ENCODE measurements at regions not wholly inside any gene's neighbourhood (a gene's known extent, or its start where the extent isn't known, plus 50 kb on each side); places are given as distances from the start of the nearest gene placed in this dataset.

DNA sequence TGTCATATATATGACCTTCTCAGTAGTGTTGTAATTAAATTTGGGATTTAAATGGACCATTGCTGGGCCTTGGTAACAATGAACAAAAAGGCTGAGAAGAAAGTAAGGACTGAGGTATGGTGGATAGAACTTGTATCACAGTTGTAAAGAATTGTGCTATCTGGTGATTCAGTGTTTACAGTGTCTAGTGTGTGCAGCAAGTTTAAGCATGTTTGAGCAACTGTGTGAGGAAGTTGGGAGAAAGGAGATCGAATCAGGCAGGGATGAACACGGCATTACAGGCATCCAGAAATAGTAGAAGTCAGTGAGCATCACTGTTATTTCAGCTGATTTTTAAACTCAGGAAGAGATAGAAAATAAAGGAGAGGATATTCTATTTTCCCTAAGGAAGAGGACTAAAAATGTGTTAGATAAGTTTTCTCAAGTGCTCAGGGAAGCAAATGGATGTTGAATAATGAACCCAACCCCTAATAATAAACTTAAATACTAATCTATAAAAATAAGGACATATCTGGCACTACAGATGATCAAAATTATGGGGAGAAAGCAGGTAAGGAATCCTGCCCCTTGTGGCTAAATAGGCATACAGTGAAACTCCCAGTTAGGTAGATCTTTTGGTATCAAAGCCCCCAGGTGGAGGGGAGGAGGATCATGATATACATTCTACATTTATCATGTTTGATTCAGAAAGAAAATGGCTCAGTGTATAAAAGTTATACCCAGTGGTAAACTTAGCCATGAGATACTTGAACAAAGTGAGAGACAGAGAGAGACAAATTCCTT lies 361.0 kb upstream of the ANO3 start:
- H3K4me1 ChIP-seq (ENCODE audit: control insufficient read depth, insufficient read depth, low read length), result no peaks in the 10 kb centered on the region
- H3K27me3 ChIP-seq (replicated peaks; ENCODE audit: control insufficient read depth, insufficient read depth, low read length), result no peaks in the 10 kb centered on the region
- H3K36me3 ChIP-seq (ENCODE audit: control insufficient read depth, insufficient read depth, low read length, severe bottlenecking), result no peaks in the 10 kb centered on the region
- no peak for DNase-seq (ENCODE audit: low read depth)
- no peak overlapping the region for H3K4me3 ChIP-seq (ENCODE audit: low read length)
- H3K9me3 ChIP-seq (ENCODE audit: control insufficient read depth, low read length), result no peaks in the 10 kb centered on the region
- no peak overlapping the region for H3K9ac ChIP-seq (ENCODE audit: low read length)

DNA sequence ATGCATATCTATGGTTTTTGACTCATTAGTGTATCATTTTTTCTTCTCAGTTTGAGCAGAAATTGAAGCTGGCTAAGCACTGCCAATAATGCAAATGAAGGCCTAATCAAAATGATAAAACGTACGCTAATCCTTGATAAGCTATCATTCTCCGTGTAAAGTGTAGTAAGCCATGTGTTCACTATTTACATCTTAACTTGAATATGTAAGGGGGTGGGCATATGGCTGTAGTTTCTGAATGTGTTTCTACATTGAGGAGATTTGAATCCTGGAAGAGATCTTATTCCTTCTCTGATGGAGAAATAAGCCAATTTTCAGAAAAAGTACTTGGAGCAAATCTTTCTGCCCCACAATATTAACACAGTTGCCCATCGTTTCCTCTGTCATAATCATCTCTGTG lies 351.8 kb upstream of the ANO3 start:
- Histone ChIP-seq H3K4me1 (ENCODE audit: control insufficient read depth, insufficient read depth, low read length) (no peaks in the 10 kb centered on the region), H3K9me3 (ENCODE audit: control insufficient read depth, low read length) (no peaks in the 10 kb centered on the region), H3K36me3 (ENCODE audit: control insufficient read depth, insufficient read depth, low read length, severe bottlenecking) (no peaks in the 10 kb centered on the region), H3K27me3 (replicated peaks; ENCODE audit: control insufficient read depth, insufficient read depth, low read length) (no peaks in the 10 kb centered on the region), H3K4me3 (ENCODE audit: low read length) (no peak overlapping the region), H3K9ac (ENCODE audit: low read length) (no peak overlapping the region)
- DNase-seq (ENCODE audit: low read depth), result no peak

DNA sequence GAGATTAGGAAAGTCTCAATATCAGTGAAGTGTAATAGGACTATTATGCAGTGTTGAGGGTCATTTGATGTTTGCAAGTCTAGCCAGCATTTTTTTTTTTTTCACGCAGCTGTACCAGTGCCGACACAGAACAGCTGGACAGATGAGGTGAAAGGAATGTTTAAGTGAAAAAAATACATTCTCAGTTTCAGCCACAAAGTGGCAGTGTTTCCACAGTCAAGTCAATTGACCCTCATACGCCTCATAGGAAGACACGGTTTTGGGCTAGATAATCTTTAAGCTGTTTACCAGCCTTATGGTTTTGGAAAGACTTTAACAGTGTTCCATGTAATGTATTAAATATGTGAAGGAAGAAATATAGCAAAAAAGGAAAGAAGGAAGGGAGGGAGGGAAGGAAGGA lies 349.9 kb upstream of the ANO3 start:
- Histone ChIP-seq H3K9ac (ENCODE audit: low read length) (peak overlapping the region; percentile 17), H3K9me3 (ENCODE audit: control insufficient read depth, low read length) (no peaks in the 10 kb centered on the region), H3K4me1 (ENCODE audit: control insufficient read depth, insufficient read depth, low read length) (no peaks in the 10 kb centered on the region), H3K27me3 (replicated peaks; ENCODE audit: control insufficient read depth, insufficient read depth, low read length) (no peaks in the 10 kb centered on the region), H3K36me3 (ENCODE audit: control insufficient read depth, insufficient read depth, low read length, severe bottlenecking) (no peaks in the 10 kb centered on the region), H3K4me3 (ENCODE audit: low read length) (no peak overlapping the region)
- DNase-seq (ENCODE audit: low read depth), result peak; percentile 88

DNA sequence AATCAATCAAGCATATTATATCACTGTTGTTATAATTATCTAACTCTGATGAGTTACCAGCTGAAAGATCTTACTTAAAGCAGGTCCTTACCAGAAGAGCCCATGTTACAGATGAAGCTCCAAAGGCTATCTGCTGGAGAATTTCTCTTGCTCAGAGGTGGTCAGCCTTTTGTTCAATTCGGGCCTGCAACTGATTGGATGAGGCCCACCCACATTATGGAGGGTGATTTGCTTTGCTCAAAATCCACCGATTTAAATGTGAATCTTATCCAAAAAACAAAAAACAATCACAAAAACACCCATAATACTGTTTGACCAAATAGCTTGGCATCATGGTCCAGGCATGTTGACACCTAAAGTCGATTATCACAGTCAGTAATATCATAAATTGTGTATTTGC lies 348.6 kb upstream of the ANO3 start:
- no peak overlapping the region for H3K9ac ChIP-seq (ENCODE audit: low read length)
- H3K27me3 ChIP-seq (replicated peaks; ENCODE audit: control insufficient read depth, insufficient read depth, low read length), result no peaks in the 10 kb centered on the region
- no peak overlapping the region for H3K4me3 ChIP-seq (ENCODE audit: low read length)
- DNase-seq (ENCODE audit: low read depth), result no peak
- no peaks in the 10 kb centered on the region for H3K36me3 ChIP-seq (ENCODE audit: control insufficient read depth, insufficient read depth, low read length, severe bottlenecking)
- H3K4me1 ChIP-seq (ENCODE audit: control insufficient read depth, insufficient read depth, low read length), result peaks cover 3% of the 10 kb centered on the region
- H3K9me3 ChIP-seq (ENCODE audit: control insufficient read depth, low read length), result no peaks in the 10 kb centered on the region

DNA sequence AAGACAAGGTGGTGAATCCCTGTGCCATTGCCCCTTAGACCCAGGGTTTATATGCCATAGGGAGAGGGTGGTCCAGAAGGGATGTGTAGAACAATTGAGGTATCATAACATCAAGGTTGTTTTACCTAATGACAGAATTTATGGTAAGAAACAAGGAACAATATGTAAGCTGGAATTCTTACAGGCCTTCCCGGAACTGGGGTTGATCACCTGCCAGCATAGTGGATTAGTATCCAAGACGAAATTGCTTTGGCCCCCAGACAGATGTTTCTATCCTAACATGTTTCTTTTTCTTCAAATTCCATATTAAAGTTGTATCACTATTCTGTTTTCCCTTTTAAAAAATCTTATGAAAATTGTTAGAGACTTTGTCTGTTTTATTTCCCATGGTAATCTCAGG lies 343.8 kb upstream of the ANO3 start:
- H3K9ac ChIP-seq (ENCODE audit: low read length), result no peak overlapping the region
- no peaks in the 10 kb centered on the region for H3K9me3 ChIP-seq (ENCODE audit: control insufficient read depth, low read length)
- H3K4me1 ChIP-seq (ENCODE audit: control insufficient read depth, insufficient read depth, low read length), result peaks cover 16% of the 10 kb centered on the region
- DNase-seq (ENCODE audit: low read depth), result no peak
- H3K27me3 ChIP-seq (replicated peaks; ENCODE audit: control insufficient read depth, insufficient read depth, low read length), result no peaks in the 10 kb centered on the region
- H3K4me3 ChIP-seq (ENCODE audit: low read length), result no peak overlapping the region
- no peaks in the 10 kb centered on the region for H3K36me3 ChIP-seq (ENCODE audit: control insufficient read depth, insufficient read depth, low read length, severe bottlenecking)

DNA sequence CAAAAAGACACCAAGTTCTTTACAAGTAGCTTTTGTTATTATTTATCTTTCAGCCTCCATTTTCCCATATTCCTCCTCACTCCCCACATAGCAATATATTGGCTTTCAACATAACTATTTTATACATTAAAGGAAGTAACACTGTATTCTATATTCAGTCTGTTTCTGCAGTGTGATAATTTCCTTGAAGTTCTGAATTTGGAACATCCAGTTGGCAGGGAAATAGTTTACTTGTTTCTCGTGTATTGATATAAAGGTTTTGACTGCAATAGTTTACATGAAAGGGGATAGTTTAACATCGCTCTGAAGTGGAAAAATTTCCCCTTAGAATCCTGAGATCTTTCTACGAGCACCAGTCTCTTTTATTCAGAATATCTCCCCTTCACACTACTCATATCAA lies 341.5 kb upstream of the ANO3 start:
- Histone ChIP-seq H3K4me3 (ENCODE audit: low read length) (no peak overlapping the region), H3K4me1 (ENCODE audit: control insufficient read depth, insufficient read depth, low read length) (peaks cover 16% of the 10 kb centered on the region), H3K36me3 (ENCODE audit: control insufficient read depth, insufficient read depth, low read length, severe bottlenecking) (no peaks in the 10 kb centered on the region), H3K9ac (ENCODE audit: low read length) (no peak overlapping the region), H3K9me3 (ENCODE audit: control insufficient read depth, low read length) (no peaks in the 10 kb centered on the region), H3K27me3 (replicated peaks; ENCODE audit: control insufficient read depth, insufficient read depth, low read length) (no peaks in the 10 kb centered on the region)
- no peak for DNase-seq (ENCODE audit: low read depth)

DNA sequence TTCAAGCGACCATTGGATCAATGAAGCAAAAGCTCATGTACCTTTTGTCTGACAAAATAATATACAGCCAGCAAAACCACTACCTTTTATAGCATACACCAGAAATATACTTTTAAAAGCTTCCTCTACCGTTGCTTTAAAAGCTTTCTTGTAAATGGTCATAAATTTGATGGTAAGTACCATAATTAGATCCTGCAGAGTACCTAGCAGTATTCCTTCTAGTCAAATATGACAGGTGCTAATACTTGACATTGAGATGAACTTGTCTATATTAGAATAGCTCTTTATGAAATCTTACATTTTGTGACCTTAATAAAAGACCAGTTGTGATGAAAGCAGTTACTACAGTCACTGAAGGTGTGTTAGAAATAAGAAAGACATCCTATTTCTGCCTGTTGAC lies 340.5 kb upstream of the ANO3 start:
- Histone ChIP-seq H3K36me3 (ENCODE audit: control insufficient read depth, insufficient read depth, low read length, severe bottlenecking) (no peaks in the 10 kb centered on the region), H3K4me3 (ENCODE audit: low read length) (no peak overlapping the region), H3K4me1 (ENCODE audit: control insufficient read depth, insufficient read depth, low read length) (peaks cover 16% of the 10 kb centered on the region), H3K9me3 (ENCODE audit: control insufficient read depth, low read length) (no peaks in the 10 kb centered on the region), H3K27me3 (replicated peaks; ENCODE audit: control insufficient read depth, insufficient read depth, low read length) (no peaks in the 10 kb centered on the region), H3K9ac (ENCODE audit: low read length) (no peak overlapping the region)
- DNase-seq (ENCODE audit: low read depth), result no peak

DNA sequence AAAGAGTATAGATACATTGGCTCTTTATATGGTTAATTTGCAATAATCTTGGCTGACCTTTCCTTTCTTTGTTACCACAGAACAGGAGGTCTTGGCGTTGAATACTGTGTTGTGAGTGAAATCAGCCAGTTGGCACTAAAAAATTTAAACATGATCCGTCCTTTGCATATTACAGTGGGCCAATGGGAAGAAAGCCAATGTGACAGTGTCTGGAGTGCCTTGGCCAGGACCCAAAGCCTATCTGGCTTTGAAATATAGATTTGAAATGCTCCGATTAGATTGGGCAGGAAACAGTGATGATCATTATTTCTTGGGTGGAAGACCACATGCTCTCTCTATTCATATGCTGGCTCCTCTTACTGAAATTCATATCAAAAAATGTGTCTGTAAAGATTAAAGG lies 339.6 kb upstream of the ANO3 start:
- H3K4me3 ChIP-seq (ENCODE audit: low read length), result no peak overlapping the region
- no peaks in the 10 kb centered on the region for H3K27me3 ChIP-seq (replicated peaks; ENCODE audit: control insufficient read depth, insufficient read depth, low read length)
- no peak overlapping the region for H3K9ac ChIP-seq (ENCODE audit: low read length)
- peaks cover 16% of the 10 kb centered on the region for H3K4me1 ChIP-seq (ENCODE audit: control insufficient read depth, insufficient read depth, low read length)
- DNase-seq (ENCODE audit: low read depth), result no peak
- H3K9me3 ChIP-seq (ENCODE audit: control insufficient read depth, low read length), result no peaks in the 10 kb centered on the region
- no peaks in the 10 kb centered on the region for H3K36me3 ChIP-seq (ENCODE audit: control insufficient read depth, insufficient read depth, low read length, severe bottlenecking)

DNA sequence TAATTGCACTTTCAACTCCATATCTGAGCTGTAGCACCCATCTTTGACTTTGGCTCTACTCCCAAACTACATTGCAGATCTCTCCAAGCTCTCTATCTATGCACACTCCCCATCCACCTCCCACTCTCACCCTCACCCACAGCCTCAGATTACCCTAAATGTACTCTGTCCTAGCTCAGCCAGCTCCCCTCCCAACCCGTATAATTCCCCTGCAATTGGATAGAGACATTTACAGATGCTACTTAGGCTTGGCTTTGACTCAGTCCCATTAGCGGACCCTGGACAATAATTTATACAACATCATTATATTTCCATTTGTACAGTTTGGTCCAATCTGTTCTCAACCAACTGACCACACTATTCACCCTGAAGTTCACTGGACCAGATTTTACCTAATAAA lies 338.9 kb upstream of the ANO3 start:
- peaks cover 16% of the 10 kb centered on the region for H3K4me1 ChIP-seq (ENCODE audit: control insufficient read depth, insufficient read depth, low read length)
- H3K36me3 ChIP-seq (ENCODE audit: control insufficient read depth, insufficient read depth, low read length, severe bottlenecking), result no peaks in the 10 kb centered on the region
- DNase-seq (ENCODE audit: low read depth), result no peak
- H3K9me3 ChIP-seq (ENCODE audit: control insufficient read depth, low read length), result no peaks in the 10 kb centered on the region
- no peak overlapping the region for H3K9ac ChIP-seq (ENCODE audit: low read length)
- no peaks in the 10 kb centered on the region for H3K27me3 ChIP-seq (replicated peaks; ENCODE audit: control insufficient read depth, insufficient read depth, low read length)
- H3K4me3 ChIP-seq (ENCODE audit: low read length), result no peak overlapping the region

DNA sequence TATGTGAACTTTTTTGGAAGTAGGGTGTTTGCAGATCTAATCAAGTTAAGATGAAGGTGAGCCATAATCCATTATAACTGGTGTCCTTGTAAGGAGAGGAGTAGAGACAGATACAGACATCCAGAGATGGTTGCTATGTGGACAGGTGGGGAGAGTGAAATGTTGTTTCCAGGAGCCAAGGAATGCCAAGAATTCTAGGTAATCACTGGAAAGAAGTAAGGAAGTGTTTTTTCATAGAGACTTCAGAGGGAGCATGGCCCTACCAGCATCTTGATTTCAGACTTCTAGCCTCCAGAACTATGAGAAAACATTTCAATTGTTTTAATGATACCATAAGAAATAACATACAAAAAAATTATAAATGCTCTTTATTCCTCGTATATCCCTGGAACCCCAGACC lies 320.5 kb upstream of the ANO3 start:
- H3K27me3 ChIP-seq (replicated peaks; ENCODE audit: control insufficient read depth, insufficient read depth, low read length), result no peaks in the 10 kb centered on the region
- no peak overlapping the region for H3K4me3 ChIP-seq (ENCODE audit: low read length)
- H3K9ac ChIP-seq (ENCODE audit: low read length), result no peak overlapping the region
- no peaks in the 10 kb centered on the region for H3K4me1 ChIP-seq (ENCODE audit: control insufficient read depth, insufficient read depth, low read length)
- no peak for DNase-seq (ENCODE audit: low read depth)
- no peaks in the 10 kb centered on the region for H3K9me3 ChIP-seq (ENCODE audit: control insufficient read depth, low read length)
- H3K36me3 ChIP-seq (ENCODE audit: control insufficient read depth, insufficient read depth, low read length, severe bottlenecking), result no peaks in the 10 kb centered on the region

DNA sequence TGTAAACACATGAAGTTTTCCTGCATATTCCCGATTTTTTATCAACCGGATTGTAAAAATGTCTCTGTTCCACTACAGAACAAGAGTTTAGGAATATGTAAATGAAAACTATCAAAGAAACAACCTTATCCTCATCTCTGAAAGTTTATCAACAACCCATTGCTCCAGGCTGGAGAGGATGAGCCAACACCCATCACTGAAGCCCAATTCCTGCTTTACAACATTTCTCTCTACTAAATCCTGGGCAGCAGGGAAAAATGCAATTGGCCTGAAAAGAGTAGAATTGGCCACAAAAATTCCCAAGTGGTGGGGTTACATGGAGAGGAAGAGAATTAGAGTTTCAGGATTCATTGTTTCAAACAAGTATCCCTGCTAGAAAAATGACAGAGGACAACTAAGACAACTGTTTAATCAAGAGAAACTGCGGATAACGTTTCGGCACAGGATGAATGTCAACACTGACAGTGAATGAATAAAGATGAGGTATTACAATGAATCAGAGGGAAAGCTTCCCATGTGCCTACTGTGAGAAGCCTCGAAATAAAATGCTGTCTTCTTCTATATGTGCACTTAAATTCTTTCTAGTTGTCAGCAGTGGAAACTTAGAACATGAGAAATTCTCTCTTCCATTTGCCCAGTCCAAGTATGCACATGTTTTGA lies 317.3 kb upstream of the ANO3 start:
- no peak overlapping the region for H3K4me3 ChIP-seq (ENCODE audit: low read length)
- no peaks in the 10 kb centered on the region for H3K9me3 ChIP-seq (ENCODE audit: control insufficient read depth, low read length)
- no peak for DNase-seq (ENCODE audit: low read depth)
- no peak overlapping the region for H3K9ac ChIP-seq (ENCODE audit: low read length)
- H3K36me3 ChIP-seq (ENCODE audit: control insufficient read depth, insufficient read depth, low read length, severe bottlenecking), result no peaks in the 10 kb centered on the region
- no peaks in the 10 kb centered on the region for H3K4me1 ChIP-seq (ENCODE audit: control insufficient read depth, insufficient read depth, low read length)
- no peaks in the 10 kb centered on the region for H3K27me3 ChIP-seq (replicated peaks; ENCODE audit: control insufficient read depth, insufficient read depth, low read length)

Measured in adipocyte (in vitro differentiated cells).